H1 (cell line): ENCODE measurements at regions not wholly inside any gene's neighbourhood (a gene's known extent, or its start where the extent isn't known, plus 50 kb on each side); places are given as distances from the start of the nearest gene placed in this dataset.

ENCODE experiments used
- CTCF ChIA-PET: fragments of 300-600 bp; sonication (Branson Sonifier 250); formaldehyde crosslinking; loops from one replicate; lab custom pipeline; 2021; ENCODE audit not compliant: partially characterized antibody; lab: Charles Lee
- POLR2A ChIA-PET: fragments of 300-600 bp; sonication (Branson Sonifier 250); formaldehyde crosslinking; loops from one replicate; lab custom pipeline; 2021; ENCODE audit warnings: inconsistent platforms; ENCODE audit not compliant: partially characterized antibody; lab: Charles Lee
- DNase-seq, 2 experiments: peaks; one replicate each; pipeline versions ENCODE4 v3.0.0 to v3.0.0-alpha.2; 2010 to 2022; ENCODE audit warnings: low spot score in 2 of 2, low read depth in 1 of 2, mixed read lengths in 1 of 2
- FAIRE-seq: peaks from 2 replicates; lab custom pipeline; 2011; peaks lifted over from hg19 to GRCh38; lab: Jason Lieb, UNC
- H2AFZ ChIP-seq: 2 replicates; pipeline ENCODE4 v1.8.1; 2012; ENCODE audit warnings: low read length, inconsistent platforms
- H2AK5ac ChIP-seq: 2 replicates; pipeline ENCODE4 v1.6.1; 2013; ENCODE audit warnings: low read depth, low read length
- H2BK120ac ChIP-seq: replicated peaks from 2 replicates; pipeline ENCODE3; 2013; ENCODE audit warnings: low read depth, low read length, inconsistent platforms
- H2BK12ac ChIP-seq: 2 replicates; pipeline ENCODE4 v1.6.1; 2013; ENCODE audit warnings: low read depth, low read length
- H2BK15ac ChIP-seq: 2 replicates; pipeline ENCODE4 v1.6.1; 2013; ENCODE audit warnings: low read length
- H2BK20ac ChIP-seq: 2 replicates; pipeline ENCODE4 v1.6.1; 2013; ENCODE audit warnings: low read length
- H2BK5ac ChIP-seq: 2 replicates; pipeline ENCODE4 v1.6.1; 2013; ENCODE audit warnings: low read depth, low read length
- H3K14ac ChIP-seq: 2 replicates; pipeline ENCODE4 v1.6.1; 2013; ENCODE audit warnings: inconsistent platforms; ENCODE audit not compliant: insufficient read length
- H3K18ac ChIP-seq: 2 replicates; pipeline ENCODE4 v1.6.1; 2013; ENCODE audit warnings: low read length; ENCODE audit errors: extremely low read depth
- H3K23ac ChIP-seq: 2 replicates; pipeline ENCODE4 v1.6.1; 2013; ENCODE audit warnings: inconsistent platforms; ENCODE audit not compliant: insufficient read length
- H3K23me2 ChIP-seq: 2 replicates; pipeline ENCODE4 v1.6.1; 2013; ENCODE audit warnings: low read depth, low read length
- H3K27ac ChIP-seq: 2 replicates; pipeline ENCODE4 v1.6.1; 2011; ENCODE audit warnings: low read depth, low read length, inconsistent platforms
- H3K27me3 ChIP-seq, 4 experiments: replicated peaks in 1 of 4; 1 replicate in 1 of 4; 2 replicates in 3 of 4; pipeline versions ENCODE4 v1.6.1 to v1.8.1; 2011 to 2013; ENCODE audit warnings: low read length in 3 of 4, mild to moderate bottlenecking in 3 of 4, inconsistent platforms in 2 of 4, mixed read lengths in 2 of 4, moderate library complexity in 1 of 4; ENCODE audit not compliant: control insufficient read depth in 3 of 4, insufficient read depth in 3 of 4; ENCODE audit errors: extremely low read depth in 1 of 4
- H3K36me3 ChIP-seq, 4 experiments: 2 replicates each; pipeline versions ENCODE4 v1.6.1 to v1.8.1; 2011 to 2013; ENCODE audit warnings: mild to moderate bottlenecking in 4 of 4, low read length in 3 of 4, moderate library complexity in 2 of 4, control low read depth in 1 of 4, inconsistent platforms in 1 of 4; ENCODE audit not compliant: insufficient read depth in 4 of 4, control insufficient read depth in 2 of 4
- H3K4ac ChIP-seq: replicated peaks from 2 replicates; pipeline ENCODE3; 2013; ENCODE audit warnings: low read length, low read depth, mixed read lengths, inconsistent platforms; ENCODE audit not compliant: insufficient read length
- H3K4me1 ChIP-seq, 4 experiments: replicated peaks in 1 of 4; 1 replicate in 1 of 4; 2 replicates in 3 of 4; pipeline versions ENCODE4 v1.6.1 to v1.8.1; 2011 to 2013; ENCODE audit warnings: low read length in 3 of 4, inconsistent platforms in 2 of 4, mixed read lengths in 1 of 4; ENCODE audit not compliant: insufficient read depth in 4 of 4, control insufficient read depth in 3 of 4
- H3K4me2 ChIP-seq, 2 experiments: 2 replicates each; pipeline versions ENCODE4 v1.6.1 to v1.8.1; 2011 to 2013; ENCODE audit warnings: low read depth in 2 of 2, low read length in 2 of 2, control low read depth in 1 of 2, inconsistent platforms in 1 of 2, mild to moderate bottlenecking in 1 of 2; ENCODE audit not compliant: insufficient read depth in 1 of 2
- H3K4me3 ChIP-seq, 4 experiments: fragments of 200-600, 300-600 bp in 1 of 4; sonication (generic), shearing (Covaris generic), sonication (Bioruptor Twin) in 1 of 4; 2 replicates each; pipeline versions ENCODE4 v1.5.1 to v1.8.1; 2011 to 2016; ENCODE audit warnings: low read length in 4 of 4, low read depth in 3 of 4, control low read depth in 2 of 4, inconsistent platforms in 2 of 4, mild to moderate bottlenecking in 2 of 4, mixed read lengths in 1 of 4, moderate library complexity in 1 of 4; ENCODE audit not compliant: insufficient read depth in 2 of 4; ENCODE audit errors: extremely low read depth in 1 of 4
- H3K56ac ChIP-seq: replicated peaks from 2 replicates; pipeline ENCODE3; 2013; ENCODE audit warnings: low read depth, mild to moderate bottlenecking, mixed read lengths, low read length, inconsistent platforms; ENCODE audit not compliant: insufficient read length
- H3K79me1 ChIP-seq: 2 replicates; pipeline ENCODE4 v1.6.1; 2013; ENCODE audit warnings: low read depth, low read length, control low read depth
- H3K79me2 ChIP-seq, 2 experiments: 2 replicates each; pipeline versions ENCODE4 v1.6.1 to v1.8.1; 2012 to 2013; ENCODE audit warnings: low read length in 2 of 2, mild to moderate bottlenecking in 2 of 2, inconsistent platforms in 1 of 2; ENCODE audit not compliant: insufficient read depth in 2 of 2, control insufficient read depth in 1 of 2
- H3K9ac ChIP-seq, 4 experiments: replicated peaks in 1 of 4; 1 replicate in 1 of 4; 2 replicates in 3 of 4; pipeline versions ENCODE4 v1.6.1 to v1.8.1; 2011 to 2013; ENCODE audit warnings: low read depth in 3 of 4, low read length in 3 of 4, control low read depth in 2 of 4, mild to moderate bottlenecking in 2 of 4, moderate library complexity in 2 of 4, inconsistent platforms in 1 of 4; ENCODE audit errors: extremely low read depth in 1 of 4
- H3K9me3 ChIP-seq, 2 experiments: 2 replicates each; pipeline versions ENCODE4 v1.6.1 to v1.8.1; 2012 to 2013; ENCODE audit warnings: mild to moderate bottlenecking in 2 of 2, moderate library complexity in 2 of 2, control low read depth in 1 of 2, inconsistent platforms in 1 of 2, low read depth in 1 of 2, low read length in 1 of 2, mixed read lengths in 1 of 2; ENCODE audit not compliant: insufficient read depth in 2 of 2
- H4K20me1 ChIP-seq, 2 experiments: replicated peaks in 1 of 2; 2 replicates each; pipeline versions ENCODE3 to v1.8.1; 2011 to 2013; ENCODE audit warnings: inconsistent platforms in 2 of 2, low read length in 2 of 2, mild to moderate bottlenecking in 1 of 2; ENCODE audit not compliant: insufficient read depth in 2 of 2, control insufficient read depth in 1 of 2
- H4K5ac ChIP-seq: 2 replicates; pipeline ENCODE4 v1.6.1; 2013; ENCODE audit warnings: low read length, low read depth, mixed read lengths, inconsistent platforms; ENCODE audit not compliant: insufficient read length
- H4K8ac ChIP-seq: 2 replicates; pipeline ENCODE4 v1.8.0; 2013; ENCODE audit warnings: mild to moderate bottlenecking, moderate library complexity, low read length, inconsistent platforms; ENCODE audit not compliant: insufficient read depth; ENCODE audit errors: extremely low read depth
- H4K91ac ChIP-seq: replicated peaks from 2 replicates; pipeline ENCODE3; 2013; ENCODE audit warnings: low read length, mixed read lengths, inconsistent platforms; ENCODE audit not compliant: insufficient read length
- CHD1 ChIP-seq: IDR thresholded peaks from 2 replicates; pipeline ENCODE4 v1.6.1; 2012; ENCODE audit warnings: low read depth, low read length, improper control_type of control experiment
- RXRA ChIP-seq: IDR thresholded peaks from 2 replicates; pipeline ENCODE4 v1.6.1; 2011; ENCODE audit warnings: low read depth, mild to moderate bottlenecking, low read length, moderate library complexity; ENCODE audit not compliant: insufficient read depth
- SUZ12 ChIP-seq: fragments of 200-600 bp; sonication (generic); IDR thresholded peaks from 2 replicates; pipeline ENCODE4 v1.6.1; 2012; ENCODE audit warnings: mild to moderate bottlenecking, inconsistent platforms, low read length, moderate library complexity, mixed read lengths
- WGBS, 2 experiments: shearing (Covaris generic) in 1 of 2; methylation state at CpG; one replicate each; pipeline versions ENCODE4 v1.1.6 to v1.1.7; 2013 to 2015; ENCODE audit warnings: low lambda C conversion rate in 2 of 2, mixed read lengths in 2 of 2, inconsistent platforms in 1 of 2, low coverage in 1 of 2, missing lambda C conversion rate in 1 of 2; ENCODE audit not compliant: insufficient replicate concordance in 2 of 2, insufficient coverage in 1 of 2, insufficient read length in 1 of 2; ENCODE audit errors: extremely low coverage in 1 of 2, missing lambda C conversion rate in 1 of 2; 5-methylcytosine and 5-hydroxymethylcytosine counted together

DNA sequence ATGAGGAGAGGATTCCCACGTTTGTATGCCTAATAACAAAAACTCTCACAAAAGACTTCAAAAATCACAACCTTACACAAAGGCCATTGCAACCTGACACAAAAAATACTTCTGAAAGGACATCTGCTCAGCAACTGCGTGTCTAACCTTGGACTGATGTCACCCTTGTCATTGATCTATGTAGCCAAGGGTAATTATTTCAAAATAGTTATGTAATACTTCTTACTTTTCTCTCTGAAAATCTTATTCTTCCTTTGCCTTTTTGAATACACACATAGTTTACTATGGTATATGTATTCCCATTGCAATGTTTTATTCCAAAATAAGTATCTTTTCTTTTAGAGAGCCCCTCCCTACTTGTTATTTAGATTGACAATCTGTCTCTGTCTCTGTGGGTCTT is 355.3 kb downstream of the MSX2 start:
- Histone ChIP-seq H2BK12ac (no peak overlapping the region), H4K5ac (no peak overlapping the region), H3K14ac (no peak overlapping the region), H2BK20ac (no peak overlapping the region), H4K91ac (no peak overlapping the region), H3K4ac (no peak overlapping the region), H2BK120ac (no peak overlapping the region)
- TF ChIP-seq RXRA (no peak), SUZ12 (no peak), CHD1 (no peak)
- TF ChIP-seq, all 59 proteins: peak for 0
- Histone ChIP-seq H2BK5ac (no peak overlapping the region), H2BK15ac (no peak overlapping the region), H3K9ac (no peak overlapping the region), H3K23me2 (no peaks in the 10 kb centered on the region), H2AK5ac (no peak overlapping the region), H3K4me2 (no peak overlapping the region), H3K79me1 (no peaks in the 10 kb centered on the region), H3K27me3 (no peaks in the 10 kb centered on the region), H3K23ac (no peak overlapping the region), H4K8ac (no peak overlapping the region), H3K36me3 (no peaks in the 10 kb centered on the region), H3K4me1 (no peaks in the 10 kb centered on the region), H3K27ac (no peak overlapping the region), H4K20me1 (no peaks in the 10 kb centered on the region), H3K4me3 (no peak overlapping the region), H3K9me3 (peaks cover 4 to 5% of the 10 kb centered on the region in 2 experiments; a peak in 2 of 4 replicates), H2AFZ (no peak overlapping the region), H3K18ac (no peak overlapping the region), H3K56ac (no peak overlapping the region), H3K79me2 (no peaks in the 10 kb centered on the region)
- ChIA-PET POLR2A (no interaction called here), CTCF (no interaction called here)
- WGBS, 2 experiments: 89% methylated on average over 2 of the region's 2 CpGs; no CpG with 5 or more reads in 1 of the 2 experiments
- DNase-seq (no peak), FAIRE-seq (no peak)
